Endothelial cell of umbilical vein (primary cell): ENCODE measurements at regions not wholly inside any gene's neighbourhood (a gene's known extent, or its start where the extent isn't known, plus 50 kb on each side); places are given as distances from the start of the nearest gene placed in this dataset.

ENCODE experiments used
- BruUV-seq: library from RNA; stranded (reverse); fragments of 400-500 nt; replicated peaks from 2 replicates; lab custom pipeline; 2021; lab: Mats Ljungman, UMichigan
- CTCF ChIA-PET: fragments of 300-600, 350-600 bp; sonication (Branson Sonifier 250); formaldehyde crosslinking; loops from one replicate; lab custom pipeline; 2021; ENCODE audit warnings: antibody characterized with exemption, inconsistent platforms; lab: Charles Lee
- POLR2A ChIA-PET: fragments of 300-600, 350-600 bp; sonication (Branson Sonifier 250); formaldehyde crosslinking; loops from one replicate; lab custom pipeline; 2021; ENCODE audit warnings: antibody characterized with exemption, inconsistent platforms; lab: Charles Lee
- DNase-seq: peaks from one replicate; pipeline ENCODE4 v3.0.0-alpha.2; 2011; ENCODE audit warnings: low read depth, low spot score
- FAIRE-seq: peaks from 2 replicates; lab custom pipeline; 2011; peaks lifted over from hg19 to GRCh38; lab: Jason Lieb, UNC
- H2AFZ ChIP-seq: 2 replicates; pipeline ENCODE4 v1.6.0; 2012; ENCODE audit warnings: low read depth, low read length, control low read depth, inconsistent platforms
- H3K27ac ChIP-seq: 2 replicates; pipeline ENCODE4 v1.5.1; 2011; ENCODE audit warnings: low read depth, mild to moderate bottlenecking, control low read depth, low read length, moderate library complexity; ENCODE audit not compliant: insufficient read depth
- H3K27me3 ChIP-seq, 2 experiments: 2 replicates each; pipeline versions ENCODE4 v1.6.0 to v1.6.1; 2011; ENCODE audit warnings: low read length in 2 of 2, mixed read lengths in 1 of 2; ENCODE audit not compliant: control insufficient read depth in 2 of 2, insufficient read depth in 2 of 2
- H3K36me3 ChIP-seq, 2 experiments: 2 replicates in 1 of 2; 3 replicates in 1 of 2; pipeline ENCODE4 v1.5.1; 2011; ENCODE audit warnings: low read length in 2 of 2, mild to moderate bottlenecking in 1 of 2, moderate library complexity in 1 of 2; ENCODE audit not compliant: control insufficient read depth in 2 of 2, insufficient read depth in 2 of 2; ENCODE audit errors: extremely low read depth in 1 of 2
- H3K4me1 ChIP-seq: 3 replicates; pipeline ENCODE4 v1.5.1; 2011; ENCODE audit warnings: mild to moderate bottlenecking, low read length; ENCODE audit not compliant: control insufficient read depth, insufficient read depth; ENCODE audit errors: extremely low read depth
- H3K4me2 ChIP-seq: 2 replicates; pipeline ENCODE4 v1.6.1; 2011; ENCODE audit warnings: low read length, control low read depth, mixed read lengths; ENCODE audit not compliant: insufficient read depth
- H3K4me3 ChIP-seq, 3 experiments: fragments of 200-600 bp in 1 of 3; sonication (generic), shearing (Covaris generic) in 1 of 3; replicated peaks in 1 of 3; 2 replicates each; pipeline ENCODE4 v1.5.1; 2011 to 2016; ENCODE audit warnings: control low read depth in 3 of 3, low read length in 3 of 3, mild to moderate bottlenecking in 2 of 3, inconsistent platforms in 1 of 3, low read depth in 1 of 3, moderate library complexity in 1 of 3; ENCODE audit not compliant: insufficient read depth in 1 of 3
- H3K79me2 ChIP-seq: 2 replicates; pipeline ENCODE4 v1.6.0; 2012; ENCODE audit warnings: low read length, inconsistent platforms; ENCODE audit not compliant: control insufficient read depth, insufficient read depth
- H3K9ac ChIP-seq: replicated peaks from 2 replicates; pipeline ENCODE3; 2011; ENCODE audit warnings: low read length, control low read depth; ENCODE audit not compliant: insufficient read depth; ENCODE audit errors: extremely low read depth
- H3K9me1 ChIP-seq: replicated peaks from 3 replicates; pipeline ENCODE4 v1.6.0; 2011; ENCODE audit warnings: mild to moderate bottlenecking, low read length; ENCODE audit not compliant: control insufficient read depth, insufficient read depth; ENCODE audit errors: extremely low read depth
- H3K9me3 ChIP-seq: replicated peaks from 2 replicates; pipeline ENCODE4 v1.5.1; 2012; ENCODE audit warnings: low read length, inconsistent platforms; ENCODE audit not compliant: control insufficient read depth, insufficient read depth
- H4K20me1 ChIP-seq: replicated peaks from 2 replicates; pipeline ENCODE3; 2011; ENCODE audit warnings: mild to moderate bottlenecking, low read length; ENCODE audit not compliant: control insufficient read depth, insufficient read depth; ENCODE audit errors: extremely low read depth
- EZH2 ChIP-seq: IDR thresholded peaks from 2 replicates; pipeline ENCODE4 v1.6.1; 2012; ENCODE audit warnings: borderline replicate concordance, low read depth, mild to moderate bottlenecking, moderate library complexity, low read length, inconsistent platforms; ENCODE audit not compliant: severe bottlenecking
- FOS ChIP-seq: IDR thresholded peaks from 2 replicates; pipeline ENCODE4 v1.6.1; 2011; ENCODE audit warnings: mild to moderate bottlenecking, low read length, moderate library complexity, borderline replicate concordance; ENCODE audit not compliant: insufficient read depth
- GATA2 ChIP-seq: IDR thresholded peaks from 2 replicates; pipeline ENCODE4 v1.7.0; 2011; ENCODE audit warnings: low read depth, mild to moderate bottlenecking, moderate library complexity, mixed read lengths, low read length; ENCODE audit not compliant: insufficient read length, insufficient read depth
- JUN ChIP-seq: IDR thresholded peaks from 2 replicates; pipeline ENCODE4 v1.6.1; 2011; ENCODE audit warnings: borderline replicate concordance, low read depth; ENCODE audit not compliant: insufficient read length, insufficient read depth
- MYC ChIP-seq: IDR thresholded peaks from one replicate; pipeline ENCODE4 v1.6.1; 2011; ENCODE audit warnings: mild to moderate bottlenecking, low read depth, low read length
- POLR2A ChIP-seq: IDR thresholded peaks from 2 replicates; pipeline ENCODE4 v1.6.1; 2012; ENCODE audit warnings: low read depth, mild to moderate bottlenecking, control low read depth, low read length
- POLR2AphosphoS5 ChIP-seq: IDR thresholded peaks from 2 replicates; pipeline ENCODE4 v1.6.1; 2012; ENCODE audit warnings: low read depth, mild to moderate bottlenecking, control low read depth, low read length, moderate library complexity; ENCODE audit not compliant: insufficient read depth
- dilution Hi-C: fragments of 300-500 bp; cut with MboI; formaldehyde crosslinking; loops from one replicate; pipeline ENCODE4 v1.15.0; 2019; ENCODE audit warnings: low sequenced_read_pairs; ENCODE audit not compliant: extremely low pct_ligation_motif_present
- intact Hi-C: fragments of 100-400 bp; cut with micrococcal nuclease; formaldehyde crosslinking; loops from one replicate; pipeline ENCODE4 v1.10.0; 2022
- TF ChIP-seq, protein P1 (sequence below), 2 donors: IDR thresholded peaks; 1 replicate in 1 of 2; 2 replicates in 1 of 2; pipeline ENCODE4 v1.5.1; 2011; ENCODE audit warnings: low read length in 2 of 2, mild to moderate bottlenecking in 2 of 2, moderate library complexity in 2 of 2, control low read depth in 1 of 2, inconsistent platforms in 1 of 2, low read depth in 1 of 2; ENCODE audit not compliant: insufficient read depth in 1 of 2; ENCODE audit errors: extremely low read depth in 1 of 2
- TF ChIP-seq, protein P2 (sequence below): IDR thresholded peaks from 2 replicates; pipeline ENCODE4 v1.6.1; 2011; ENCODE audit not compliant: insufficient read depth, insufficient read length

DNA sequence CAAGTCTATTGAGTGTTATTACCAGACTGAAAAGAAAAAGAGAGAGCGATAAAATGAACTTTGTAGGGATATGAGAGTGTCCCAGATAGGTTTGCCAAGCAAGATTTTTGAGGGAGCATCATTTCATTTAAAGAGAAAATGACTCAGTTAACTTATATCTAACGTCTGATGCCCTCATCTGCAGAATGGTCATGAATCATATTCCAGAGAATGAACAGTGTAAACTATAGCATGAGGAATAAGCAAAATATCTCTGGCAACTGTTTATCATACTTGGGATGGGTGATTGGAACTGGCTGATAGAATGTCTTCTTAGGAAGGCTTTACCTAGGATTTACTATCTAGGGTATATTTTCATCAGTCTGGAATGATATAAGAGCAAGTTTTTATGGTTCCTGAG lies 289.4 kb downstream of the CMPK2 start:
- Histone ChIP-seq H3K4me2 (no peak overlapping the region), H3K79me2 (no peaks in the 10 kb centered on the region), H3K9me1 (no peaks in the 10 kb centered on the region), H3K27me3 (no peaks in the 10 kb centered on the region), H2AFZ (no peak overlapping the region), H3K9me3 (peaks cover 2% of the 10 kb centered on the region), H3K9ac (no peak overlapping the region), H3K27ac (no peak overlapping the region), H4K20me1 (no peaks in the 10 kb centered on the region), H3K4me1 (no peaks in the 10 kb centered on the region), H3K4me3 (no peak overlapping the region), H3K36me3 (no peaks in the 10 kb centered on the region)
- TF ChIP-seq GATA2 (no peak), POLR2A (no peak), MYC (no peak), JUN (no peak), EZH2 (no peak), POLR2AphosphoS5 (no peak), FOS (no peak)
- TF ChIP-seq, protein P1, sequence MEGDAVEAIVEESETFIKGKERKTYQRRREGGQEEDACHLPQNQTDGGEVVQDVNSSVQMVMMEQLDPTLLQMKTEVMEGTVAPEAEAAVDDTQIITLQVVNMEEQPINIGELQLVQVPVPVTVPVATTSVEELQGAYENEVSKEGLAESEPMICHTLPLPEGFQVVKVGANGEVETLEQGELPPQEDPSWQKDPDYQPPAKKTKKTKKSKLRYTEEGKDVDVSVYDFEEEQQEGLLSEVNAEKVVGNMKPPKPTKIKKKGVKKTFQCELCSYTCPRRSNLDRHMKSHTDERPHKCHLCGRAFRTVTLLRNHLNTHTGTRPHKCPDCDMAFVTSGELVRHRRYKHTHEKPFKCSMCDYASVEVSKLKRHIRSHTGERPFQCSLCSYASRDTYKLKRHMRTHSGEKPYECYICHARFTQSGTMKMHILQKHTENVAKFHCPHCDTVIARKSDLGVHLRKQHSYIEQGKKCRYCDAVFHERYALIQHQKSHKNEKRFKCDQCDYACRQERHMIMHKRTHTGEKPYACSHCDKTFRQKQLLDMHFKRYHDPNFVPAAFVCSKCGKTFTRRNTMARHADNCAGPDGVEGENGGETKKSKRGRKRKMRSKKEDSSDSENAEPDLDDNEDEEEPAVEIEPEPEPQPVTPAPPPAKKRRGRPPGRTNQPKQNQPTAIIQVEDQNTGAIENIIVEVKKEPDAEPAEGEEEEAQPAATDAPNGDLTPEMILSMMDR (IDR thresholded peaks at IDR 0.05; ENCODE audit: extremely low read depth in 1 of 2, insufficient read depth in 1 of 2, low read depth in 1 of 2, low read length in 2 of 2): no peak
- TF ChIP-seq, protein P2, sequence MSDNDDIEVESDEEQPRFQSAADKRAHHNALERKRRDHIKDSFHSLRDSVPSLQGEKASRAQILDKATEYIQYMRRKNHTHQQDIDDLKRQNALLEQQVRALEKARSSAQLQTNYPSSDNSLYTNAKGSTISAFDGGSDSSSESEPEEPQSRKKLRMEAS: no peak
- ChIA-PET POLR2A (no interaction called here), CTCF (no interaction called here)
- DNase-seq: no peak
- dilution Hi-C loops (no loop called here), intact Hi-C loops (no loop called here)
- no TSS peak for BruUV-seq
- FAIRE-seq: no peak
